ENCODE measurements at regions not wholly inside any gene's neighbourhood (a gene's known extent, or its start where the extent isn't known, plus 50 kb on each side); places are given as distances from the start of the nearest gene placed in this dataset.

GRCh38 chr18:41416044-41416443 lies 539.0 kb upstream of the PIK3C3 start:
- H3K4me3 ChIP-seq: no peak overlapping the region
- H3K36me3 ChIP-seq: no peaks in the 10 kb centered on the region
- H3K27me3 ChIP-seq: no peaks in the 10 kb centered on the region
- no peak for TF ChIP-seq POLR2A (IDR thresholded peaks at IDR 0.05)
- 67 to 77% methylated on average over 4 of the region's 4 CpGs for WGBS, 2 donors
- H3K4me1 ChIP-seq: no peaks in the 10 kb centered on the region
- DNase-seq (ENCODE audit: low spot score in 2 of 2): no peak
- no peaks in the 10 kb centered on the region for H3K9me3 ChIP-seq
- no peak overlapping the region for H3K27ac ChIP-seq

- DNase-seq (ENCODE audit: low spot score in 2 of 2): no peak
- Histone ChIP-seq H3K27ac (no peak overlapping the region), H3K36me3 (no peaks in the 10 kb centered on the region), H3K4me3 (no peak overlapping the region), H3K4me1 (no peaks in the 10 kb centered on the region), H3K27me3 (no peaks in the 10 kb centered on the region), H3K9me3 (no peaks in the 10 kb centered on the region)
- TF ChIP-seq POLR2A (IDR thresholded peaks at IDR 0.05) (no peak), CTCF (IDR thresholded peaks at IDR 0.05) (no peak), EP300 (IDR thresholded peaks at IDR 0.05) (no peak)
Measured at GRCh38 chr18:41410006-41410405, 545.0 kb upstream of the PIK3C3 start.

GRCh38 chr18:41406834-41407233 lies 548.2 kb upstream of the PIK3C3 start:
- Histone ChIP-seq H3K4me1 (no peaks in the 10 kb centered on the region), H3K9me3 (no peaks in the 10 kb centered on the region), H3K27me3 (no peaks in the 10 kb centered on the region), H3K4me3 (no peak overlapping the region), H3K36me3 (no peaks in the 10 kb centered on the region), H3K27ac (no peak overlapping the region)
- DNase-seq (ENCODE audit: low spot score in 2 of 2): no peak
- TF ChIP-seq CTCF (IDR thresholded peaks at IDR 0.05): no peak
- TF ChIP-seq POLR2A (IDR thresholded peaks at IDR 0.05): no peak
- TF ChIP-seq EP300 (IDR thresholded peaks at IDR 0.05): no peak
- WGBS, 2 donors: 59 to 65% methylated on average over 2 of the region's 2 CpGs

GRCh38 chr18:41396861-41397260 lies 558.2 kb upstream of the PIK3C3 start:
- H3K4me1 ChIP-seq: peaks cover 0 to 8% (median 0%) of the 10 kb centered on the region in 4 donors
- TF ChIP-seq POLR2A (IDR thresholded peaks at IDR 0.05) (no peak), CTCF (IDR thresholded peaks at IDR 0.05) (no peak), EP300 (IDR thresholded peaks at IDR 0.05) (no peak)
- H3K27ac ChIP-seq: no peak overlapping the region
- DNase-seq (ENCODE audit: low spot score in 2 of 2): no peak
- H3K27me3 ChIP-seq: no peaks in the 10 kb centered on the region
- whole genome bisulfite sequencing, 2 donors: 91 to 95% methylated on average over 2 of the region's 2 CpGs
- no peaks in the 10 kb centered on the region for H3K36me3 ChIP-seq
- H3K9me3 ChIP-seq: no peaks in the 10 kb centered on the region
- no peak overlapping the region for H3K4me3 ChIP-seq

GRCh38 chr18:41396211-41396610 lies 558.8 kb upstream of the PIK3C3 start:
- no peak for TF ChIP-seq EP300 (IDR thresholded peaks at IDR 0.05)
- no peak for TF ChIP-seq POLR2A (IDR thresholded peaks at IDR 0.05)
- TF ChIP-seq CTCF (IDR thresholded peaks at IDR 0.05): no peak
- Histone ChIP-seq H3K9me3 (no peaks in the 10 kb centered on the region), H3K27me3 (no peaks in the 10 kb centered on the region), H3K4me1 (peaks cover 0 to 13% (median 0%) of the 10 kb centered on the region in 4 donors), H3K36me3 (no peaks in the 10 kb centered on the region), H3K4me3 (no peak overlapping the region), H3K27ac (no peak overlapping the region)
- DNase-seq (ENCODE audit: low spot score in 2 of 2): no peak
- 80% methylated on average over 3 of the region's 3 CpGs for WGBS, 2 donors

GRCh38 chr18:41395695-41396094 lies 559.3 kb upstream of the PIK3C3 start:
- H3K36me3 ChIP-seq: no peaks in the 10 kb centered on the region
- H3K27ac ChIP-seq: no peak overlapping the region
- H3K27me3 ChIP-seq: no peaks in the 10 kb centered on the region
- H3K4me1 ChIP-seq: peaks cover 0 to 13% (median 0%) of the 10 kb centered on the region in 4 donors
- no peaks in the 10 kb centered on the region for H3K9me3 ChIP-seq
- DNase-seq (ENCODE audit: low spot score in 2 of 2): no peak
- TF ChIP-seq CTCF (IDR thresholded peaks at IDR 0.05) (no peak), POLR2A (IDR thresholded peaks at IDR 0.05) (no peak)
- no peak overlapping the region for H3K4me3 ChIP-seq
- WGBS, 2 donors: 89 to 94% methylated on average over 1 of the region's 1 CpG
